Right lobe of liver (tissue), 6 donors: ENCODE measurements at regions not wholly inside any gene's neighbourhood (a gene's known extent, or its start where the extent isn't known, plus 50 kb on each side); places are given as distances from the start of the nearest gene placed in this dataset.

ENCODE experiments used
- ATAC-seq, 4 donors: fragments of 200-7000 bp; cut with Tn5 transposase; one replicate each; pipeline ENCODE4 v1.9.1; 2020; ENCODE audit warnings: mild to moderate bottlenecking in 4 of 4, moderate library complexity in 4 of 4
- DNase-seq, 3 donors: peaks; one replicate each; pipeline ENCODE4 v3.0.0-alpha.2; 2020
- H3K27ac ChIP-seq, 3 donors: fragments of 200-600 bp; one replicate each; pipeline ENCODE4 v1.8.0; 2022
- H3K27me3 ChIP-seq, 2 donors: fragments of 200-600 bp; one replicate each; pipeline ENCODE4 v1.8.0; 2022
- H3K36me3 ChIP-seq, 4 donors: fragments of 200-600 bp; sonication (generic) in 1 of 4; one replicate each; pipeline versions ENCODE4 v1.5.1 to v1.8.0; 2017 to 2022; ENCODE audit warnings: control low read depth in 1 of 4
- H3K4me1 ChIP-seq, 4 donors: fragments of 200-600 bp; sonication (generic) in 1 of 4; one replicate each; pipeline versions ENCODE4 v1.5.1 to v1.8.0; 2017 to 2022; ENCODE audit warnings: control low read depth in 1 of 4
- H3K4me3 ChIP-seq, 3 donors: fragments of 200-600 bp; one replicate each; pipeline ENCODE4 v1.8.0; 2022
- H3K9me3 ChIP-seq, 4 donors: fragments of 200-600 bp; sonication (generic) in 1 of 4; one replicate each; pipeline versions ENCODE4 v1.5.1 to v1.8.0; 2017 to 2022; ENCODE audit warnings: control low read depth in 1 of 4
- CTCF ChIP-seq, 4 donors: fragments of 200-600 bp in 3 of 4; fragments of 450-650 bp in 1 of 4; IDR thresholded peaks; one replicate each; pipeline versions ENCODE4 v1.5.1 to v1.8.0; 2016 to 2022; ENCODE audit warnings: antibody characterized with exemption in 4 of 4, mild to moderate bottlenecking in 2 of 4
- POLR2A ChIP-seq: fragments of 450-650 bp; IDR thresholded peaks from one replicate; pipeline ENCODE4 v1.6.1; 2017; ENCODE audit warnings: antibody characterized with exemption, mild to moderate bottlenecking
- WGBS: methylation state at CpG from one replicate; pipeline ENCODE4 v1.1.6; 2018; ENCODE audit warnings: low coverage, low lambda C conversion rate; ENCODE audit not compliant: insufficient coverage; ENCODE audit errors: missing lambda C conversion rate; 5-methylcytosine and 5-hydroxymethylcytosine counted together
- intact Hi-C, 2 donors: fragments of 100-400 bp; cut with DNase I; formaldehyde crosslinking; loops; one replicate each; pipeline versions ENCODE4 v1.11.2 to v1.14.1; 2022
- donor health status: DM: no; HTN: yes; CAD: no.
- donor health status: DM: no; HTN: no; CAD: no.
- donor health status: DM: no; HTN: no; CAD: no.
- donor health status: DM: no; HTN: yes; CAD: no.
- donor health status: DM: no; HTN: yes; CAD: no.

- Histone ChIP-seq H3K27me3 (no peaks in the 10 kb centered on the region), H3K27ac (no peak overlapping the region), H3K36me3 (no peaks in the 10 kb centered on the region), H3K4me1 (no peaks in the 10 kb centered on the region), H3K4me3 (no peak overlapping the region), H3K9me3 (no peaks in the 10 kb centered on the region)
- intact Hi-C loops, result no loop called here
- no peak for DNase-seq
- TF ChIP-seq CTCF (IDR thresholded peaks at IDR 0.05) (no peak), POLR2A (no peak)
- whole genome bisulfite sequencing, result 27% methylated on average over 1 of the region's 1 CpG
- no peak for ATAC-seq
These were observed 518.8 kb upstream of the ACVR2A start for GRCh38 chr2:147325990-147326389.

- Histone ChIP-seq H3K36me3 (no peaks in the 10 kb centered on the region), H3K27ac (no peak overlapping the region), H3K27me3 (no peaks in the 10 kb centered on the region), H3K4me1 (no peaks in the 10 kb centered on the region), H3K9me3 (no peaks in the 10 kb centered on the region), H3K4me3 (no peak overlapping the region)
- ATAC-seq, result no peak
- DNase-seq, result no peak
- TF ChIP-seq CTCF (IDR thresholded peaks at IDR 0.05) (no peak), POLR2A (no peak)
- intact Hi-C loops, result no loop called here
These were observed 524.7 kb upstream of the ACVR2A start for GRCh38 chr2:147320146-147320545.

GRCh38 chr2:147311058-147311430 lies 533.8 kb upstream of the ACVR2A start:
- Histone ChIP-seq H3K9me3 (no peaks in the 10 kb centered on the region), H3K27ac (no peak overlapping the region), H3K27me3 (no peaks in the 10 kb centered on the region), H3K4me3 (no peak overlapping the region), H3K4me1 (no peaks in the 10 kb centered on the region), H3K36me3 (no peaks in the 10 kb centered on the region)
- DNase-seq (no peak), ATAC-seq (no peak)
- WGBS, result 65% methylated on average over 3 of the region's 3 CpGs
- intact Hi-C loops, result no loop called here
- TF ChIP-seq CTCF (IDR thresholded peaks at IDR 0.05), result no peak
- no peak for TF ChIP-seq POLR2A

GRCh38 chr2:147310335-147311057 lies 534.3 kb upstream of the ACVR2A start:
- intact Hi-C loops, result no loop called here
- Histone ChIP-seq H3K27ac (no peak overlapping the region), H3K27me3 (no peaks in the 10 kb centered on the region), H3K9me3 (no peaks in the 10 kb centered on the region), H3K36me3 (no peaks in the 10 kb centered on the region), H3K4me1 (no peaks in the 10 kb centered on the region), H3K4me3 (no peak overlapping the region)
- ATAC-seq (no peak), DNase-seq (no peak)
- WGBS, result 73% methylated on average over 2 of the region's 2 CpGs
- TF ChIP-seq POLR2A (no peak), CTCF (IDR thresholded peaks at IDR 0.05) (no peak)

GRCh38 chr2:147297820-147298219 lies 547.0 kb upstream of the ACVR2A start:
- Histone ChIP-seq H3K36me3 (no peaks in the 10 kb centered on the region), H3K9me3 (no peaks in the 10 kb centered on the region), H3K4me1 (no peaks in the 10 kb centered on the region), H3K27me3 (no peaks in the 10 kb centered on the region), H3K27ac (no peak overlapping the region), H3K4me3 (no peak overlapping the region)
- DNase-seq (no peak), ATAC-seq (no peak)
- TF ChIP-seq CTCF (IDR thresholded peaks at IDR 0.05), result no peak
- TF ChIP-seq POLR2A, result no peak
- WGBS, result 51% methylated on average over 3 of the region's 3 CpGs
- intact Hi-C loops, result no loop called here
